Brain microvascular endothelial cell (primary cell): ENCODE measurements at regions not wholly inside any gene's neighbourhood (a gene's known extent, or its start where the extent isn't known, plus 50 kb on each side); places are given as distances from the start of the nearest gene placed in this dataset.

Experiments used
- DNase-seq: peaks from one replicate; pipeline ENCODE4 v3.0.0-alpha.2; 2020
- H3K27ac ChIP-seq: fragments of 250-450 bp; sonication (Bioruptor Pico); 2 replicates; pipeline ENCODE4 v1.5.1; 2020; ENCODE audit warnings: mild to moderate bottlenecking, moderate library complexity
- H3K27me3 ChIP-seq: fragments of 250-450 bp; sonication (Bioruptor Pico); replicated peaks from 2 replicates; pipeline ENCODE4 v1.5.1; 2020; ENCODE audit warnings: mild to moderate bottlenecking
- H3K36me3 ChIP-seq: fragments of 250-450 bp; sonication (Bioruptor Pico); replicated peaks from 2 replicates; pipeline ENCODE4 v1.5.1; 2020; ENCODE audit warnings: mild to moderate bottlenecking
- H3K4me3 ChIP-seq: 2 replicates; pipeline ENCODE4 v1.5.1; 2011; ENCODE audit warnings: low read depth, mild to moderate bottlenecking, control low read depth, low read length, moderate library complexity
- CTCF ChIP-seq: IDR thresholded peaks from 2 replicates; pipeline ENCODE4 v1.5.1; 2011; ENCODE audit warnings: low read depth, mild to moderate bottlenecking, moderate library complexity, low read length, control low read depth, inconsistent platforms; ENCODE audit errors: missing control alignments
- in situ Hi-C: cut with HindIII; loops from 2 replicates; pipeline ENCODE4 v1.10.0; 2017; ENCODE audit warnings: low sequenced_read_pairs, low pct_ligation_motif_present

DNA sequence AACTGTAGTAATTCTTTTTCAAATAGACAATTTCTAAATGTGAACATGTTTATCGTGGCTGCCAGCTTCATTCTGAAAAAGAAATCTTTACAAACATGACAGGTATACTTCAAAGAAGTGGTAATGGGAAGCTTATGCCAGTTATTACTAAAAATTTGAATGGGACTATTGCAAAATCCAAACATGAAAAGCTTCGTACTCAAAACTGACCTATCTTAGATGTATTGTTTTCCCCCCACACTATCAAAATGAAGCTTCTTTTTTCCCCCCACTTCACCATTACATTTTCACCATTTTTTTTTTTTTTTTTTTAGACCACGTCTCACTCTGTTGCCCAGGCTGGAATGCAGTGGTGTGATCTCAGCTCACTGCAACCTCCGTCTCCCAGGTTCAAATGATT is 50.4 kb upstream of the SERTAD2 start:
- H3K36me3 ChIP-seq = no peaks in the 10 kb centered on the region
- TF ChIP-seq CTCF = no peak
- in situ Hi-C loops = no loop called here
- no peak overlapping the region for H3K27ac ChIP-seq
- no peaks in the 10 kb centered on the region for H3K27me3 ChIP-seq
- no peak for DNase-seq
- no peak overlapping the region for H3K4me3 ChIP-seq

- no peaks in the 10 kb centered on the region for H3K27me3 ChIP-seq
- no peak overlapping the region for H3K4me3 ChIP-seq
- in situ Hi-C loops = no loop called here
- H3K36me3 ChIP-seq = no peaks in the 10 kb centered on the region
- no peak for DNase-seq
- no peak overlapping the region for H3K27ac ChIP-seq
- no peak for TF ChIP-seq CTCF
Observed at GRCh38 chr2:64704996-64705395, 51.3 kb upstream of the SERTAD2 start.

GRCh38 chr2:64707276-64707675 is 53.6 kb upstream of the SERTAD2 start:
- Histone ChIP-seq H3K36me3 (no peaks in the 10 kb centered on the region), H3K27ac (no peak overlapping the region), H3K4me3 (no peak overlapping the region), H3K27me3 (no peaks in the 10 kb centered on the region)
- DNase-seq = no peak
- no peak for TF ChIP-seq CTCF
- in situ Hi-C loops = no loop called here

- in situ Hi-C loops = no loop called here
- Histone ChIP-seq H3K4me3 (no peak overlapping the region), H3K27ac (no peak overlapping the region), H3K36me3 (no peaks in the 10 kb centered on the region), H3K27me3 (no peaks in the 10 kb centered on the region)
- no peak for DNase-seq
- no peak for TF ChIP-seq CTCF
Observed at GRCh38 chr2:64708829-64709228, 55.1 kb upstream of the SERTAD2 start.

GRCh38 chr2:64711252-64711800 is 57.6 kb upstream of the SERTAD2 start:
- no peaks in the 10 kb centered on the region for H3K36me3 ChIP-seq
- no peak overlapping the region for H3K27ac ChIP-seq
- TF ChIP-seq CTCF = no peak
- H3K4me3 ChIP-seq = no peak overlapping the region
- DNase-seq = no peak
- in situ Hi-C loops = no loop called here
- no peaks in the 10 kb centered on the region for H3K27me3 ChIP-seq

DNA sequence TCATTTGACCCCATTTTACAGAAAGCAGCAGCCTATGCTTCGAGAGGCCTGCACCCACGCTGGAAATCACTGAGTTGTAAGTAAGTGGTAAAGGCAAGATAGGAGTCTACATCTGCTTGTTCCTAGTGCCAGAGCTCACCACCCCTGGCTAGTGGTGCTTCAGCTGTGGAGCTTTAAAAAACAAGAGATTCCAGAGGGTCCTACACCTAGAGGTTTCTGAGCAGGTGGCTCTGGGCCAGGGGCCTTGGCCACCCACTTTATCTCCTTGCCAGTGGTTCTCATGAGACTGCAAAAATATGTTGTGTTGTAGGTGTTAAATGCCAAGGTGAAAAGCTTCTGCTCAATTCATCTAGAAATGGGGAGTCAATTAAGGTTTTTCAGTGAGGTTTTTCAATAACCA is 60.0 kb upstream of the SERTAD2 start:
- TF ChIP-seq CTCF = no peak
- H3K36me3 ChIP-seq = no peaks in the 10 kb centered on the region
- DNase-seq = no peak
- no peaks in the 10 kb centered on the region for H3K27me3 ChIP-seq
- H3K27ac ChIP-seq = no peak overlapping the region
- in situ Hi-C loops = no loop called here
- H3K4me3 ChIP-seq = no peak overlapping the region
